ENCODE measurements at regions not wholly inside any gene's neighbourhood (a gene's known extent, or its start where the extent isn't known, plus 50 kb on each side); places are given as distances from the start of the nearest gene placed in this dataset.

- TF ChIP-seq CTCF (IDR thresholded peaks at IDR 0.05; ENCODE audit: insufficient read depth, low read depth, low read length) (no peak), EZH2 (IDR thresholded peaks at IDR 0.05; ENCODE audit: insufficient read depth, low read length) (no peak)
These were observed 69.2 kb upstream of the FCN1 start for GRCh38 chr9:134986957-134987356.
